Left ventricle myocardium inferior (tissue), 1 donor: ENCODE measurements at regions not wholly inside any gene's neighbourhood (a gene's known extent, or its start where the extent isn't known, plus 50 kb on each side); places are given as distances from the start of the nearest gene placed in this dataset.

Source experiments
- DNase-seq: peaks from one replicate; pipeline ENCODE4 v3.0.0-alpha.2; 2020
- H3K27ac ChIP-seq: fragments of 200-600 bp; replicated peaks from 2 replicates; pipeline ENCODE4 v1.8.0; 2021
- H3K27me3 ChIP-seq: fragments of 200-600 bp; 2 replicates; pipeline ENCODE4 v1.8.0; 2021; ENCODE audit warnings: low read depth
- H3K36me3 ChIP-seq: fragments of 200-600 bp; 2 replicates; pipeline ENCODE4 v1.8.0; 2021
- H3K4me1 ChIP-seq: fragments of 200-600 bp; 2 replicates; pipeline ENCODE4 v1.8.0; 2021
- H3K4me3 ChIP-seq: fragments of 200-600 bp; 2 replicates; pipeline ENCODE4 v1.8.0; 2021; ENCODE audit warnings: mild to moderate bottlenecking, moderate library complexity
- H3K9me3 ChIP-seq: fragments of 200-600 bp; replicated peaks from 2 replicates; pipeline ENCODE4 v1.8.0; 2021
- CTCF ChIP-seq: fragments of 200-600 bp; IDR thresholded peaks from 2 replicates; pipeline ENCODE4 v1.8.0; 2021; ENCODE audit warnings: antibody characterized with exemption, mild to moderate bottlenecking, borderline replicate concordance
- intact Hi-C: fragments of 100-400 bp; cut with micrococcal nuclease; formaldehyde crosslinking; loops from one replicate; pipeline ENCODE4 v1.11.0; 2022
- donor health status: DM: no; HTN: yes; CAD: no; lungs with severe emphysema.

- Histone ChIP-seq H3K36me3 (no peaks in the 10 kb centered on the region), H3K27ac (no peak overlapping the region), H3K27me3 (no peaks in the 10 kb centered on the region), H3K4me3 (no peak overlapping the region), H3K9me3 (no peaks in the 10 kb centered on the region), H3K4me1 (no peaks in the 10 kb centered on the region)
- DNase-seq, result no peak
- TF ChIP-seq CTCF, result no peak
- intact Hi-C loops, result no loop called here
Measured at GRCh38 chr7:36010656-36011587, 142.1 kb upstream of the EEPD1 start.

- no peak overlapping the region for H3K27ac ChIP-seq
- H3K4me1 ChIP-seq, result no peaks in the 10 kb centered on the region
- DNase-seq, result no peak
- no peaks in the 10 kb centered on the region for H3K9me3 ChIP-seq
- intact Hi-C loops, result no loop called here
- no peaks in the 10 kb centered on the region for H3K27me3 ChIP-seq
- H3K36me3 ChIP-seq, result no peaks in the 10 kb centered on the region
- no peak for TF ChIP-seq CTCF
- no peak overlapping the region for H3K4me3 ChIP-seq
Measured at GRCh38 chr7:36011588-36011965, 141.5 kb upstream of the EEPD1 start.

- Histone ChIP-seq H3K27me3 (no peaks in the 10 kb centered on the region), H3K4me1 (no peaks in the 10 kb centered on the region), H3K9me3 (no peaks in the 10 kb centered on the region), H3K27ac (no peak overlapping the region), H3K36me3 (no peaks in the 10 kb centered on the region), H3K4me3 (no peak overlapping the region)
- no peak for TF ChIP-seq CTCF
- intact Hi-C loops, result no loop called here
- no peak for DNase-seq
Measured at GRCh38 chr7:36013246-36014014, 139.6 kb upstream of the EEPD1 start.

GRCh38 chr7:36014961-36015360 is 138.1 kb upstream of the EEPD1 start:
- no peaks in the 10 kb centered on the region for H3K36me3 ChIP-seq
- H3K27me3 ChIP-seq, result no peaks in the 10 kb centered on the region
- intact Hi-C loops, result no loop called here
- no peak overlapping the region for H3K4me3 ChIP-seq
- no peaks in the 10 kb centered on the region for H3K9me3 ChIP-seq
- DNase-seq, result no peak
- no peaks in the 10 kb centered on the region for H3K4me1 ChIP-seq
- no peak for TF ChIP-seq CTCF
- H3K27ac ChIP-seq, result no peak overlapping the region

GRCh38 chr7:36015733-36016132 is 137.3 kb upstream of the EEPD1 start:
- intact Hi-C loops, result no loop called here
- Histone ChIP-seq H3K4me1 (no peaks in the 10 kb centered on the region), H3K36me3 (no peaks in the 10 kb centered on the region), H3K27ac (no peak overlapping the region), H3K9me3 (no peaks in the 10 kb centered on the region), H3K27me3 (no peaks in the 10 kb centered on the region), H3K4me3 (no peak overlapping the region)
- DNase-seq, result no peak
- TF ChIP-seq CTCF, result no peak
